Chondrocyte (in vitro differentiated cells): ENCODE measurements at regions not wholly inside any gene's neighbourhood (a gene's known extent, or its start where the extent isn't known, plus 50 kb on each side); places are given as distances from the start of the nearest gene placed in this dataset.

ENCODE experiments used
- DNase-seq: peaks from one replicate; pipeline ENCODE4 v3.0.0; 2021; ENCODE audit warnings: mixed read lengths, low spot score
- H3K27ac Mint-ChIP-seq: one replicate; pipeline ENCODE4 v1.8.0; 2021; ENCODE audit warnings: mild to moderate bottlenecking, moderate library complexity, mixed read lengths; ENCODE audit not compliant: unreplicated experiment
- H3K27me3 Mint-ChIP-seq: 2 replicates; pipeline ENCODE4 v1.8.0; 2021; ENCODE audit warnings: low read depth, mixed read lengths
- H3K36me3 Mint-ChIP-seq: 2 replicates; pipeline ENCODE4 v1.8.0; 2021; ENCODE audit warnings: low read depth, mixed read lengths
- H3K4me1 Mint-ChIP-seq: 2 replicates; pipeline ENCODE4 v1.8.0; 2021; ENCODE audit warnings: low read depth, mild to moderate bottlenecking, mixed read lengths
- H3K4me3 Mint-ChIP-seq: one replicate; pipeline ENCODE4 v1.8.0; 2021; ENCODE audit warnings: mild to moderate bottlenecking, moderate library complexity, mixed read lengths; ENCODE audit not compliant: unreplicated experiment
- H3K9me3 Mint-ChIP-seq: 2 replicates; pipeline ENCODE4 v1.8.0; 2021; ENCODE audit warnings: low read depth, mixed read lengths
- TF ChIP-seq, protein P1 (sequence below): fragments of 200-600 bp; sonication (generic); IDR thresholded peaks from 2 replicates; pipeline ENCODE4 v1.5.0; 2021; ENCODE audit warnings: antibody characterized with exemption, mild to moderate bottlenecking, moderate library complexity

- TF ChIP-seq, protein P1, sequence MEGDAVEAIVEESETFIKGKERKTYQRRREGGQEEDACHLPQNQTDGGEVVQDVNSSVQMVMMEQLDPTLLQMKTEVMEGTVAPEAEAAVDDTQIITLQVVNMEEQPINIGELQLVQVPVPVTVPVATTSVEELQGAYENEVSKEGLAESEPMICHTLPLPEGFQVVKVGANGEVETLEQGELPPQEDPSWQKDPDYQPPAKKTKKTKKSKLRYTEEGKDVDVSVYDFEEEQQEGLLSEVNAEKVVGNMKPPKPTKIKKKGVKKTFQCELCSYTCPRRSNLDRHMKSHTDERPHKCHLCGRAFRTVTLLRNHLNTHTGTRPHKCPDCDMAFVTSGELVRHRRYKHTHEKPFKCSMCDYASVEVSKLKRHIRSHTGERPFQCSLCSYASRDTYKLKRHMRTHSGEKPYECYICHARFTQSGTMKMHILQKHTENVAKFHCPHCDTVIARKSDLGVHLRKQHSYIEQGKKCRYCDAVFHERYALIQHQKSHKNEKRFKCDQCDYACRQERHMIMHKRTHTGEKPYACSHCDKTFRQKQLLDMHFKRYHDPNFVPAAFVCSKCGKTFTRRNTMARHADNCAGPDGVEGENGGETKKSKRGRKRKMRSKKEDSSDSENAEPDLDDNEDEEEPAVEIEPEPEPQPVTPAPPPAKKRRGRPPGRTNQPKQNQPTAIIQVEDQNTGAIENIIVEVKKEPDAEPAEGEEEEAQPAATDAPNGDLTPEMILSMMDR: no peak
- peaks cover 7% of the 10 kb centered on the region for H3K9me3 Mint-ChIP-seq
- no peak overlapping the region for H3K4me3 Mint-ChIP-seq
Observed at GRCh38 chr20:59456342-59457279, 147.7 kb upstream of the PHACTR3 start.

DNA sequence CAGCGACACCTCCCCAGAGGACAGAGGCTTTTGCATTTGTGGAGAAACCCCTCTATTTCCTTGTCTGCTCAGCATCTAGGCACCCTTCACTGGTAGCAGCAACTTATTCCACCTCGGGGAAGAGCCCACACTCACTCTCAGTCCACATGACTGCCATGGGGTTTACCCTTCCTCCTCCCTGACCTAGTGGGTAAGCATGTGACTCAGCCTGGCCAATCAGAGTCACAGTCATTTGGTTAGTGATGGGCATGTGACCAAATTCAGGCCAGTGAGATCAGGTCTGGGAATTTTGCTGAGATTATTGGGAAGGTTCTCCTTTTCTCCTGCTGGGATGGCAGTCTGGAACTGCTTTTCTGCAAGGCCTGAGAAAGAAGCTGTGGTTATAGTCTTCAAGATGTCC is 145.7 kb upstream of the PHACTR3 start:
- TF ChIP-seq, protein P1: no peak
- H3K27me3 Mint-ChIP-seq: peaks cover 4% of the 10 kb centered on the region
- no peak overlapping the region for H3K27ac Mint-ChIP-seq
- DNase-seq: no peak
- no peak overlapping the region for H3K4me3 Mint-ChIP-seq
- H3K4me1 Mint-ChIP-seq: no peaks in the 10 kb centered on the region
- H3K36me3 Mint-ChIP-seq: no peaks in the 10 kb centered on the region
- H3K9me3 Mint-ChIP-seq: peaks cover 7% of the 10 kb centered on the region

More at GRCh38 chr20:59456342-59457279, 147.7 kb upstream of the PHACTR3 start:
- no peaks in the 10 kb centered on the region for H3K27me3 Mint-ChIP-seq
- H3K36me3 Mint-ChIP-seq: no peaks in the 10 kb centered on the region
- H3K4me1 Mint-ChIP-seq: no peaks in the 10 kb centered on the region
- H3K27ac Mint-ChIP-seq: no peak overlapping the region
- no peak for DNase-seq

- Mint-ChIP-seq H3K4me3 (no peak overlapping the region), H3K27me3 (peaks cover 10% of the 10 kb centered on the region), H3K4me1 (no peaks in the 10 kb centered on the region), H3K27ac (no peak overlapping the region), H3K36me3 (no peaks in the 10 kb centered on the region), H3K9me3 (peaks cover 7% of the 10 kb centered on the region)
- TF ChIP-seq, protein P1: no peak
- no peak for DNase-seq
Observed at GRCh38 chr20:59459586-59459985, 144.8 kb upstream of the PHACTR3 start.

DNA sequence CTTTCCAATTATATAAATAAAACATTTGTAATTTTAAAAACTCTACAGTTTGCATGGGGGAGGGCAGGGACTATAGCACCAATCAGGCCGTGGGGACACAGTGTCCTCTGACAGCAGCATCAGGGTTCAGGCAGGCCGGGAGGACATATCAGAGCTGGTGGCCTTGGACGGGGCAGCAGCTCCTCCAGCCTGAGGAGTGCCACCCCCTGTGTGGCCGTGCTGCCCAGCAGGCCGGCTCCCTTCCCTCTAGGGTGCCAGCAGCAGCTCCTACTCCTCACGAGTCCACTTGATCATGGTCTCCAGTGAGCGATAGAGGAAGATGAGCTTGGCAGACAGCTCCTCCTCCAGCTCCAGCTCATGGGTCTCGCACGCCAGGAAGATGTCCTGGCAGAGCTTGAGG is 144.0 kb upstream of the PHACTR3 start:
- H3K4me1 Mint-ChIP-seq: no peaks in the 10 kb centered on the region
- peaks cover 11% of the 10 kb centered on the region for H3K27me3 Mint-ChIP-seq
- H3K4me3 Mint-ChIP-seq: no peak overlapping the region
- DNase-seq: no peak
- TF ChIP-seq, protein P1: no peak
- H3K27ac Mint-ChIP-seq: no peak overlapping the region
- peaks cover 7% of the 10 kb centered on the region for H3K9me3 Mint-ChIP-seq
- H3K36me3 Mint-ChIP-seq: no peaks in the 10 kb centered on the region

DNA sequence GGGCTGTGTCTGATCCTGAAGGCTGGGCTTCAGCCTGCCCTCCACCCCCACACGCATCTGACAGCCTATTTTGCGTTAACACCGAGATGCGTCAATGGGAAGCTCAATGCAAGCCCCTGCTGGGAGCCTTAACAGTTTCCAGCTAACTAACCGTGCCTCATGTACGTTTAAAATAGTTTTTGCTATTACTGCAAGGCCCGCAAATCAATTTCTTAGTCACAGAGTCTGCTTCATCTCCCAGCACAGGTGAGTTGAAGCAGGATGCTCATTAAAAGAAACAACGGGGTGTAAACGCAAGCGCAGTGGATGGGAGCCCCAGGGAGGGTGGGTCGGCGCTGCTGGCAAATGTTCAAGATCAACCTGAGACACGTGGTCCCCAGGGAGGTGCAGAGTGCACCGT is 142.8 kb upstream of the PHACTR3 start:
- Mint-ChIP-seq H3K36me3 (no peaks in the 10 kb centered on the region), H3K4me1 (no peaks in the 10 kb centered on the region), H3K4me3 (no peak overlapping the region), H3K9me3 (peaks cover 7% of the 10 kb centered on the region), H3K27ac (no peak overlapping the region), H3K27me3 (peaks cover 11% of the 10 kb centered on the region)
- TF ChIP-seq, protein P1: no peak
- DNase-seq: no peak
